ENCODE measurements at regions not wholly inside any gene's neighbourhood (a gene's known extent, or its start where the extent isn't known, plus 50 kb on each side); places are given as distances from the start of the nearest gene placed in this dataset.
"Not testable (repeated sequence)": the region's sequence is repeated elsewhere in the genome, so short reads cannot be mapped to it uniquely, and the experiment has no call there.

DNA sequence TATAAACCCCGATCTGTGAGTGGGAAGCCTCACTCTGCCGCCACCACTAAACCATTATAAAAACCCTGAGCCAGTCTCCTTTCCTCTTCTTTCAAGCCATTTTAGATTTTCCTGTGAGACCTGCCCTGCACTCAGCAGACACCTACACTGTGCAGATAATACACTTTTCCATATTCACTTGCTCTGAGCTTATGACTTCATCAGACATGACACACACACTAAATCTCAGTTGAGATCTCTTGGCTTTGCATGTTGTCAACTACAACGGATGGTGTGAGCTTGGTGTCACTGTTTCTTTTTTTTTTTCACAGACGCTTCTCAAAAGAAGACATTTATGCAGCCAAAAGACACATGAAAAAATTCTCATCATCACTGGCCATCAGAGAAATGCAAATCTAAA lies 814.3 kb downstream of the TMEM121 start:
- TF ChIP-seq, protein P1, sequence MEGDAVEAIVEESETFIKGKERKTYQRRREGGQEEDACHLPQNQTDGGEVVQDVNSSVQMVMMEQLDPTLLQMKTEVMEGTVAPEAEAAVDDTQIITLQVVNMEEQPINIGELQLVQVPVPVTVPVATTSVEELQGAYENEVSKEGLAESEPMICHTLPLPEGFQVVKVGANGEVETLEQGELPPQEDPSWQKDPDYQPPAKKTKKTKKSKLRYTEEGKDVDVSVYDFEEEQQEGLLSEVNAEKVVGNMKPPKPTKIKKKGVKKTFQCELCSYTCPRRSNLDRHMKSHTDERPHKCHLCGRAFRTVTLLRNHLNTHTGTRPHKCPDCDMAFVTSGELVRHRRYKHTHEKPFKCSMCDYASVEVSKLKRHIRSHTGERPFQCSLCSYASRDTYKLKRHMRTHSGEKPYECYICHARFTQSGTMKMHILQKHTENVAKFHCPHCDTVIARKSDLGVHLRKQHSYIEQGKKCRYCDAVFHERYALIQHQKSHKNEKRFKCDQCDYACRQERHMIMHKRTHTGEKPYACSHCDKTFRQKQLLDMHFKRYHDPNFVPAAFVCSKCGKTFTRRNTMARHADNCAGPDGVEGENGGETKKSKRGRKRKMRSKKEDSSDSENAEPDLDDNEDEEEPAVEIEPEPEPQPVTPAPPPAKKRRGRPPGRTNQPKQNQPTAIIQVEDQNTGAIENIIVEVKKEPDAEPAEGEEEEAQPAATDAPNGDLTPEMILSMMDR (IDR thresholded peaks at IDR 0.05), result not testable (repeated sequence)
- TF ChIP-seq POLR2A (IDR thresholded peaks at IDR 0.05), result not testable (repeated sequence)
